Keratinocyte (primary cell): ENCODE measurements at regions not wholly inside any gene's neighbourhood (a gene's known extent, or its start where the extent isn't known, plus 50 kb on each side); places are given as distances from the start of the nearest gene placed in this dataset.

Experiments used
- DNase-seq: peaks from one replicate; pipeline ENCODE4 v3.0.0-alpha.2; 2011; ENCODE audit warnings: low read depth, missing footprints, low spot score
- FAIRE-seq: peaks from 2 replicates; lab custom pipeline; 2011; peaks lifted over from hg19 to GRCh38; lab: Jason Lieb, UNC
- H2AFZ ChIP-seq: 2 replicates; pipeline ENCODE4 v1.6.0; 2012; ENCODE audit warnings: low read length, control low read depth, inconsistent platforms; ENCODE audit not compliant: control insufficient read depth
- H3K27ac ChIP-seq: 2 replicates; pipeline ENCODE4 v1.5.1; 2011; ENCODE audit warnings: low read length; ENCODE audit not compliant: control insufficient read depth, insufficient read depth
- H3K27me3 ChIP-seq: 3 replicates; pipeline ENCODE4 v1.6.0; 2011; ENCODE audit warnings: low read length; ENCODE audit not compliant: control insufficient read depth, insufficient read depth; ENCODE audit errors: extremely low read depth
- H3K36me3 ChIP-seq, 2 experiments: 2 replicates in 1 of 2; 3 replicates in 1 of 2; pipeline ENCODE4 v1.5.1; 2011; ENCODE audit warnings: low read length in 2 of 2, mild to moderate bottlenecking in 1 of 2; ENCODE audit not compliant: control insufficient read depth in 2 of 2, insufficient read depth in 2 of 2; ENCODE audit errors: extremely low read depth in 1 of 2
- H3K4me1 ChIP-seq: 3 replicates; pipeline ENCODE4 v1.5.1; 2011; ENCODE audit warnings: low read length; ENCODE audit not compliant: control insufficient read depth, insufficient read depth; ENCODE audit errors: extremely low read depth
- H3K4me2 ChIP-seq: 3 replicates; pipeline ENCODE4 v1.6.0; 2011; ENCODE audit warnings: low read depth, low read length; ENCODE audit not compliant: control insufficient read depth, insufficient read depth; ENCODE audit errors: extremely low read depth
- H3K4me3 ChIP-seq, 3 experiments: fragments of 200-600 bp in 1 of 3; sonication (generic) in 1 of 3; 2 replicates in 2 of 3; 3 replicates in 1 of 3; pipeline ENCODE4 v1.5.1; 2011 to 2016; ENCODE audit warnings: low read length in 3 of 3, mild to moderate bottlenecking in 3 of 3, control low read depth in 2 of 3, inconsistent platforms in 1 of 3, low read depth in 1 of 3, mixed read lengths in 1 of 3, mixed run types in 1 of 3, moderate library complexity in 1 of 3; ENCODE audit not compliant: control insufficient read depth in 2 of 3, insufficient read depth in 2 of 3; ENCODE audit errors: extremely low read depth in 1 of 3
- H3K79me2 ChIP-seq: 2 replicates; pipeline ENCODE4 v1.6.0; 2012; ENCODE audit warnings: low read length; ENCODE audit not compliant: control insufficient read depth, insufficient read depth
- H3K9ac ChIP-seq: 3 replicates; pipeline ENCODE4 v1.6.0; 2011; ENCODE audit warnings: low read length; ENCODE audit not compliant: control insufficient read depth, insufficient read depth; ENCODE audit errors: extremely low read depth
- H3K9me1 ChIP-seq: 3 replicates; pipeline ENCODE4 v1.6.0; 2011; ENCODE audit warnings: low read length; ENCODE audit not compliant: control insufficient read depth, insufficient read depth; ENCODE audit errors: extremely low read depth
- H3K9me3 ChIP-seq: 2 replicates; pipeline ENCODE4 v1.5.1; 2012; ENCODE audit warnings: low read depth, low read length; ENCODE audit not compliant: control insufficient read depth
- H4K20me1 ChIP-seq: 3 replicates; pipeline ENCODE4 v1.6.0; 2011; ENCODE audit warnings: low read length; ENCODE audit not compliant: control insufficient read depth, insufficient read depth; ENCODE audit errors: extremely low read depth
- EZH2 ChIP-seq: IDR thresholded peaks from one replicate; pipeline ENCODE4 v1.6.1; 2012; ENCODE audit warnings: inconsistent platforms, mild to moderate bottlenecking, low read length, moderate library complexity
- dilution Hi-C: fragments of 300-500 bp; cut with MboI; formaldehyde crosslinking; loops from one replicate; pipeline ENCODE4 v1.7.0; 2020; ENCODE audit warnings: low sequenced_read_pairs; ENCODE audit not compliant: extremely low pct_ligation_motif_present
- TF ChIP-seq, protein P1 (sequence below), 3 experiments: IDR thresholded peaks in 1 of 3; conservative IDR thresholded peaks in 1 of 3; optimal IDR thresholded peaks in 1 of 3; 2 replicates in 2 of 3; 3 replicates in 1 of 3; pipeline versions ENCODE3 to v1.5.1; 2011; ENCODE audit warnings: low read length in 3 of 3, mild to moderate bottlenecking in 3 of 3, moderate library complexity in 2 of 3, control low read depth in 1 of 3, inconsistent platforms in 1 of 3; ENCODE audit not compliant: insufficient read depth in 2 of 3; ENCODE audit errors: extremely low read depth in 1 of 3

- H3K4me3 ChIP-seq = no peak overlapping the region
- TF ChIP-seq EZH2 = no peak
- TF ChIP-seq, protein P1, sequence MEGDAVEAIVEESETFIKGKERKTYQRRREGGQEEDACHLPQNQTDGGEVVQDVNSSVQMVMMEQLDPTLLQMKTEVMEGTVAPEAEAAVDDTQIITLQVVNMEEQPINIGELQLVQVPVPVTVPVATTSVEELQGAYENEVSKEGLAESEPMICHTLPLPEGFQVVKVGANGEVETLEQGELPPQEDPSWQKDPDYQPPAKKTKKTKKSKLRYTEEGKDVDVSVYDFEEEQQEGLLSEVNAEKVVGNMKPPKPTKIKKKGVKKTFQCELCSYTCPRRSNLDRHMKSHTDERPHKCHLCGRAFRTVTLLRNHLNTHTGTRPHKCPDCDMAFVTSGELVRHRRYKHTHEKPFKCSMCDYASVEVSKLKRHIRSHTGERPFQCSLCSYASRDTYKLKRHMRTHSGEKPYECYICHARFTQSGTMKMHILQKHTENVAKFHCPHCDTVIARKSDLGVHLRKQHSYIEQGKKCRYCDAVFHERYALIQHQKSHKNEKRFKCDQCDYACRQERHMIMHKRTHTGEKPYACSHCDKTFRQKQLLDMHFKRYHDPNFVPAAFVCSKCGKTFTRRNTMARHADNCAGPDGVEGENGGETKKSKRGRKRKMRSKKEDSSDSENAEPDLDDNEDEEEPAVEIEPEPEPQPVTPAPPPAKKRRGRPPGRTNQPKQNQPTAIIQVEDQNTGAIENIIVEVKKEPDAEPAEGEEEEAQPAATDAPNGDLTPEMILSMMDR (optimal IDR thresholded peaks at IDR 0.05 in 1 of 3, IDR thresholded peaks at IDR 0.05 in 1 of 3, conservative IDR thresholded peaks at IDR 0.05 in 1 of 3; ENCODE audit: extremely low read depth in 1 of 3, insufficient read depth in 2 of 3, low read length in 3 of 3) = no peak
These were observed 155.8 kb downstream of the COL6A3 start for GRCh38 chr2:237258116-237258515.

DNA sequence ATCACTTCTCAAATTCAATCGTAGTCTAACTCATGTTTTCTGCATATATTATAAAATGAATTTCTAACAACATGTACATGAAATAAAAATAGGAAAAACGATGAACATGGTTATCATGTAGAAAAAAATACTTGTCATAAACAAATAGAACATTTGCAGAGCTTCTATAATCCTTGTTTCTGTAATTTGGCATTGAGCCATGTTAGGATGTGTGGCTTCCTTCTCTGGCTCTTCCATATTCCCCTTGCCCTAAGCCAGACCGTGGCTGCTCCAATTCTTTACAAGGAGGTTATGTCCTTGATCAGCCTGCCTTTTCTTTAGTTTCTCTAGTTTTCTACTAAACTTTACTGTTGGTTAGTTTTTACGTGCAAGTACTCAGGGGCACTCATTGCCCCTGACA is 155.3 kb downstream of the COL6A3 start:
- H2AFZ ChIP-seq = no peak overlapping the region
- no peak for DNase-seq
- TF ChIP-seq, protein P1 (optimal IDR thresholded peaks at IDR 0.05 in 1 of 3, IDR thresholded peaks at IDR 0.05 in 1 of 3, conservative IDR thresholded peaks at IDR 0.05 in 1 of 3; ENCODE audit: extremely low read depth in 1 of 3, insufficient read depth in 2 of 3, low read length in 3 of 3) = no peak
- TF ChIP-seq EZH2 = no peak

More at GRCh38 chr2:237258116-237258515, 155.8 kb downstream of the COL6A3 start:
- peaks cover 7% of the 10 kb centered on the region for H3K27me3 ChIP-seq
- DNase-seq (no peak), FAIRE-seq (no peak)
- H3K9me1 ChIP-seq = no peaks in the 10 kb centered on the region
- H3K4me2 ChIP-seq = no peak overlapping the region
- dilution Hi-C loops = no loop called here
- H3K36me3 ChIP-seq = no peaks in the 10 kb centered on the region
- H3K9ac ChIP-seq = no peak overlapping the region
- H3K79me2 ChIP-seq = no peaks in the 10 kb centered on the region
- H3K27ac ChIP-seq = no peak overlapping the region
- no peaks in the 10 kb centered on the region for H3K9me3 ChIP-seq
- no peak overlapping the region for H2AFZ ChIP-seq
- H3K4me1 ChIP-seq = peaks cover 7% of the 10 kb centered on the region
- no peaks in the 10 kb centered on the region for H4K20me1 ChIP-seq

More for the DNA sequence above, 155.3 kb downstream of the COL6A3 start:
- H3K27me3 ChIP-seq = peaks cover 4% of the 10 kb centered on the region
- no peak overlapping the region for H3K4me2 ChIP-seq
- H3K9me1 ChIP-seq = no peaks in the 10 kb centered on the region
- no peak overlapping the region for H3K9ac ChIP-seq
- H3K4me3 ChIP-seq = no peak overlapping the region
- H3K36me3 ChIP-seq = no peaks in the 10 kb centered on the region
- H4K20me1 ChIP-seq = no peaks in the 10 kb centered on the region
- peaks cover 12% of the 10 kb centered on the region for H3K4me1 ChIP-seq
- no peak overlapping the region for H3K27ac ChIP-seq
- H3K79me2 ChIP-seq = no peaks in the 10 kb centered on the region
- dilution Hi-C loops = no loop called here
- H3K9me3 ChIP-seq = no peaks in the 10 kb centered on the region
- FAIRE-seq = no peak
